HFF-Myc (cell line): ENCODE measurements at regions not wholly inside any gene's neighbourhood (a gene's known extent, or its start where the extent isn't known, plus 50 kb on each side); places are given as distances from the start of the nearest gene placed in this dataset.

Source experiments
- DNase-seq: peaks from one replicate; pipeline ENCODE4 v3.0.0-alpha.2; 2011; ENCODE audit warnings: low read depth; ENCODE audit errors: extremely low read depth
- H3K4me3 ChIP-seq: replicated peaks from 2 replicates; pipeline ENCODE4 v1.5.1; 2011; ENCODE audit warnings: low read depth, mild to moderate bottlenecking, control low read depth, low read length
- CTCF ChIP-seq: IDR thresholded peaks from 2 replicates; pipeline ENCODE4 v1.5.1; 2012; ENCODE audit warnings: mild to moderate bottlenecking, low read depth, low read length, control low read depth; ENCODE audit errors: missing control alignments

GRCh38 chr6:14744212-14744556 lies 501.7 kb upstream of the JARID2 start:
- no peak overlapping the region for H3K4me3 ChIP-seq
- no peak for DNase-seq
- TF ChIP-seq CTCF: no peak

GRCh38 chr6:14746139-14746837 lies 499.6 kb upstream of the JARID2 start:
- no peak for DNase-seq
- H3K4me3 ChIP-seq: no peak overlapping the region
- TF ChIP-seq CTCF: no peak

GRCh38 chr6:14747881-14748520 lies 497.9 kb upstream of the JARID2 start:
- no peak for TF ChIP-seq CTCF
- no peak overlapping the region for H3K4me3 ChIP-seq
- DNase-seq: no peak

- no peak for TF ChIP-seq CTCF
- DNase-seq: no peak
These were observed 497.2 kb upstream of the JARID2 start for GRCh38 chr6:14748679-14749078.

GRCh38 chr6:14750059-14750661 lies 495.7 kb upstream of the JARID2 start:
- DNase-seq: no peak

More at GRCh38 chr6:14748679-14749078, 497.2 kb upstream of the JARID2 start:
- H3K4me3 ChIP-seq: no peak overlapping the region

GRCh38 chr6:14751645-14752175 lies 494.2 kb upstream of the JARID2 start:
- no peak for DNase-seq
- no peak overlapping the region for H3K4me3 ChIP-seq
- TF ChIP-seq CTCF: no peak

More at GRCh38 chr6:14750059-14750661, 495.7 kb upstream of the JARID2 start:
- no peak overlapping the region for H3K4me3 ChIP-seq
- no peak for TF ChIP-seq CTCF
